ENCODE measurements at regions not wholly inside any gene's neighbourhood (a gene's known extent, or its start where the extent isn't known, plus 50 kb on each side); places are given as distances from the start of the nearest gene placed in this dataset.
"Not testable (repeated sequence)": the region's sequence is repeated elsewhere in the genome, so short reads cannot be mapped to it uniquely, and the experiment has no call there.

- not testable (repeated sequence) for DNase-seq
Observed at GRCh38 chr1:184184614-184185013, 133.1 kb downstream of the TSEN15 start.

DNA sequence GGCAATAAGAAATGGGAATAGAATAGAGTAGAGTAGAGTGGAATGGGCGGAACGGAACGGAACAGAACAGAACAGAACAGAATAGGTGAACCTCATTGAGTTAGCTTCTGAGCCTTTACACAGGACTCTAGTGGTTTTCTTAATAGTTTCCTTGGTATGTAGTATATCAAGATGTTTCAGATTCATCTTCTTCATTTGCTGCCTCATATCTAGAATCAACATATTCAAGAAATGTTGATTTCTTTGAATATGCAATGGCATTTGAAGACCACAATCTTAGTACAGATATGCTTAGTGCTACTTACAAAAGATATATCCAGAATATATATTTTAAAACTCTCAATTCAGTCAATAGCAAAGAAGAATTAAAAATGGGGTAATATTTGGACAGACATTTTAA, 133.8 kb downstream of the TSEN15 start:
- DNase-seq: no peak

GRCh38 chr1:184186167-184186566, 134.6 kb downstream of the TSEN15 start:
- no peak for DNase-seq

DNA sequence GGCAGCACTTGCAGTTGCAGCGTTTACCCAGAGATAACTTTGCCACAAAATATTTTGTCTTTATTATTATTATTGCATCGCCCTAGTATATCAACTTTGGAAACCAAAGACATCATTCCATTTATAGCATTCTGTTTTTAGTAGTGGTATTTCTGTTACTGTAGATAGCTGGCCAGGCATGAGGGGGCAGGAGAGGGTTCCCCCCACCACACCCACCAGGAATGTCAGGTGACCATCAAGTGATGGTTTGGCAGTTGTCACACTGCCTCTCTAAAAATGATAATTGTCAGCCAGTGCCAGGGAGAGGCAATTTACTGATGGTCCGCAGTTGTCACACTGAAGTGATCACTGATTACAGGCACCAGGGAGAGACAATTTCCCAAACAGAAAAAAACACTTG, 135.6 kb downstream of the TSEN15 start:
- DNase-seq: no peak

DNA sequence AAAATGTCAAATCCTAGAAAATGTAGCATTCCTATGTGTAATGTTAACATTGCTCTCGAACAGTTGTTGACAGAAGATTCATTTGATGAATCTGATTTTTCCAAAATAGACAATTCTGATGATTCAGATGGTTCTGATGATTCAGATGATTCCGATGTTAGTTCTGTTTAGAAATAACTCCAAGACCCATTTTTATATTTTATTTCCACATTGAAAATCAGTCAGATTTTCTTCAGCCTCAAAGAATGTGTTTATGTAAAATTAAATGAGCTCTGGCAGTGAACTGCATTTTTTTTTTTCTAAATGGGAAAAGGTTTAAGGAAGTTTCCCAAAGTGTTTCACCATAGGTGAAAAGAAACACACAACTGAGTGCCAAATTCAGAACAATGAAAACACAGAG, 136.5 kb downstream of the TSEN15 start:
- DNase-seq: no peak

DNA sequence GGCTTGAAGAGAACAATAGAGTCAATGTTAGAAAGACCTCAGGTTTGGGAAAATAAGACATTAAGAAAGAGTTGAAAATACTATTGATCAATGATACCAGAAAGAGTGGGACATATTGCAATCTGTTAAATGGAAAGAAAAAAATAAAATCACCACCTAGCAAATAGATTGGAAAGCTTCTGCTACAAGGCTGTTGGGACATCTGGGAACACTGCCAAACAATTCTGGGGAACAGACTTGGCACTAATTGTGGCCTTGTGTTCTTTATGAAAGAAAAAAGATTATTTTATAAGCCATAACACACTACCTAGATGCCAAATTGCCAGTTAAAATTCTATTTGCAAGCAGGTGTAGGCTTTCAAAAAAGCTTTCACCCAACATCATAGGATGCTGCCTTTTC, 137.8 kb downstream of the TSEN15 start:
- no peak for DNase-seq

DNA sequence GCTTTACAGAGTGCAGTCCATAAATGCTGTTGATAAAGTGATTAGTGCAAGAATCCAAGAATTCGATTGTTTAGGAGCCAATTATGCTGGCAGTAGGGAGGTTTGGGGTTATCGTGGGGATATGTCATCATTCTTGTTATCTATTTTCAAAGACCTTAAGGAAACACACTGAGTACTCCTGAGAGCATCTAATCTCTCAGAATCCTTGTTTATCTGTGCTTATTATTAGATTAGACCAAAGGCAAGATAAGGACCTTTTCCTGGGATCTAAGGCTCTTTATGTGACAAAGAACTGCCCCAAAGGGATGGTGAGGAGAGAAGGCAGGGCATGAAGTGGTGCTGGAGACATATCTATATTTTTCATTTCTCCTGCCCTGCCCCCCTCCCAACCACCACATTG, 139.1 kb downstream of the TSEN15 start:
- no peak for DNase-seq

- DNase-seq: no peak
Observed at GRCh38 chr1:184191181-184191621, 139.7 kb downstream of the TSEN15 start.

GRCh38 chr1:184192796-184193195, 141.3 kb downstream of the TSEN15 start:
- no peak for DNase-seq

- no peak for DNase-seq
Observed at GRCh38 chr1:184193451-184193850, 141.9 kb downstream of the TSEN15 start.

GRCh38 chr1:184194236-184194635, 142.7 kb downstream of the TSEN15 start:
- DNase-seq: no peak

GRCh38 chr1:184195722-184196121, 144.2 kb downstream of the TSEN15 start:
- not testable (repeated sequence) for DNase-seq

GRCh38 chr1:184197831-184198230, 146.3 kb downstream of the TSEN15 start:
- no peak for DNase-seq

GRCh38 chr1:184199036-184199435, 147.5 kb downstream of the TSEN15 start:
- no peak for DNase-seq

- no peak for DNase-seq
Observed at GRCh38 chr1:184199438-184200085, 148.0 kb downstream of the TSEN15 start.

DNA sequence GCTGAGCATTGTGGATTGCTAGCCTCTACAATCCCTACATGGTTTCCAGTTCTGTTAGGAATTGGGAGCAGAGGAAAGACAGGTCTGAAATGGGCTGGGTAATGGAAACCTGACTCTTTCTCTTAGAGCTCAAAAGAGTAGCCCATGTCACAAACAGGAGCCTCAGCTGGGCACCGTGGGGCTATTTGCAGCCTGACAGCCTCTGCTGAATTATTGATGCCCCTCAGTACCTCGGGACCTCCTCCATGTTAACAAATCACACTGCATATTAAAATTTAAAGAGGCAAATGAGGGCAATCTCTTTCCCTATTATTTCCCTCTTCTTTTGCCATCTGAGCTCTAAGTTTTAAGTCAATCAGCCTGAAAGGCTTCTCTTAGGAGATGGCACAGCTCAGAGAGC, 157.1 kb downstream of the TSEN15 start:
- no peak for DNase-seq

- no peak for DNase-seq
Observed at GRCh38 chr1:184210031-184210430, 158.5 kb downstream of the TSEN15 start.

DNA sequence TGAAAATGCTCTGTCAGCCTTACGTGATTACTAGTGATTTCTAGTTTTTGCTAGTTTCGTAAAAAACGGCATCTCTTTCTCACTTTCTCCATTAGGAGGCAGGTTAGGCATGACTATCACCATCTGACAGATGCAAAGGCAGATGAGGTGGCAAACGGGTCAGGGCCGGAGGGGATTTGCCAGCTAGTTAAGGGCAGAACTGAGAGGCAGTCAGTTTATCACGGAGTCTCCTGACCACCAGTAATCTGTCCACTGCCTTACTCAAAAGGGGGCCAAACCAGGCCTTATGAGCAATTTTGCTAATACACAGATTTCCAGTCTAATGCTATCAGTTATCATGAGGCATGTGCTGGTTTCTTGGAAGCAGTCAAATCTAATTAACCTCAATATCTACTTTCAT, 159.3 kb downstream of the TSEN15 start:
- no peak for DNase-seq

DNA sequence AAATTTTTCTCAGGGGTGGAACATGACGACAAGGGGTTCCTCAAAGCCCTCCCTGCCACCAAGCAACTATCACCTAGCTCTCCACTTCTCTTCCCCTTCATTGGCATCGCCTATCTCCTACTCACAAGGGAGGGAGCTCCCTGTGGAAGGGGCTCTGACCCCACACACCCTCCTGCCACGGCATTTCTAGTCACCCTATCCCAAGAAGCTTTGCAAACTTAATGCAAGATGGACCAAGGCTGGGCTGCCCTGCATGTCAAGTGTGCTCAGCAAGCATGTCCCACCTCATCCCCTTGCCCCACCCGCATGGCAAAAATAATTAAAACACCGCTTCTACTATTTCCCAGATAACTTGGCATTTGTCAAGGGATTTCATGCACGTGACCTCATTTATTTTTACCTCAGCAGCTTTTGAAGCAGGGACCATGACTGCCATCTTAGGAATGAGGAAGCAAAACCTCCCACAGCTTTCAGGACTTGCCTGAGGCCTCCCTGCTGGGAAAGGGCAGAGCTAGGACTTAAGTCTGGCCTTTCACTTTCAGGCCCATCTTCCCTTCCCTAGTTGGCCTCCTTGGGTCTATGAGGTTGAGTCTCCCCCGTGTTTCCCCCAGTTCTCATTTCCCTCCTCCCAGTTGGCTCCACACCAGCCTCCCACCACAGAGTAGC, 161.3 kb downstream of the TSEN15 start:
- no peak for DNase-seq

GRCh38 chr1:184214128-184214527, 162.6 kb downstream of the TSEN15 start:
- DNase-seq: no peak

- DNase-seq: no peak
Observed at GRCh38 chr1:184215274-184215925, 163.9 kb downstream of the TSEN15 start.

GRCh38 chr1:184218458-184219075, 167.0 kb downstream of the TSEN15 start:
- DNase-seq: no peak

DNA sequence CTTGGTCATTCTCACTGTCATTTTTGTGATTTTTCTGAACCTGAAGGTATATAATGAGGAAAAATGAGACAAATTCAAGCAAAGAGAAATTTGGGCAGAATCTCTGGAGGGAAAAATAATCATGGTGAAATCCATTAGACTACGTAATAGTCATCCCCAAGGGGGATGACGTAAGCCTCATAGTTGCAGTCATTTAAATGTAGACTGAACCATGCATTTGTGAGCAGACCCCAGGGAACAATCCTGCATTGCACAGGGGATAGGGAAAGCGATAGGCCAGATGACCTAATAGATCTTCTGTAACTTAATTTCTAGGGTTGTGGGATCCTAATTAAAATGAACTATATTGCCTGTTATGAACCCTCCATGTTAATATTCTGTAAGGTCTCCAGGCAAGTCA, 167.4 kb upstream of the C1orf21 start:
- DNase-seq: no peak

DNA sequence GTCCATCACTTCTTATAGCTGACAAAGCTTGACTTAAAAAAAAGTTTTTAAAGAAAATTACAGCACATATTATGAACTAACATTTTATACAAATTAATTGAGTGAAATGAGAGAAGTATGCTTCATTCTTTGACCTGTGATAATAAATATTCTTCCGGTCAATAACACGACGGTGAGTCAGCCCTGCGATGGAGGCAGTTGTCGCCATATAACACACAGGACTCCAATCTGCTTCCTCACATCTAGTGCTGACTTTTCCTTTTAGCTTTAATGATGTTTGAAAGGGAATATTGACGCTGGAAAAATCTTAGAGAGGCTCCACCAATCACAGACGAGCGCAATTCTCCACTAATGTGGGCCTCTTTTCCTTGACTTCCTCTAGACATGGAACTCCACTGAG, 166.9 kb upstream of the C1orf21 start:
- no peak for DNase-seq

All from CD4-positive, alpha-beta T cell treated with Interleukin-4 for 4 hours (primary cell).